HG02759 (cell line): ENCODE measurements at regions not wholly inside any gene's neighbourhood (a gene's known extent, or its start where the extent isn't known, plus 50 kb on each side); places are given as distances from the start of the nearest gene placed in this dataset.
"Not testable (repeated sequence)": the region's sequence is repeated elsewhere in the genome, so short reads cannot be mapped to it uniquely, and the experiment has no call there.

Experiments
- ATAC-seq: cut with Tn5 transposase; IDR thresholded peaks from one replicate; pipeline ENCODE4 v1.9.1; 2021; ENCODE audit warnings: mild to moderate bottlenecking, moderate library complexity; ENCODE audit not compliant: unreplicated experiment

DNA sequence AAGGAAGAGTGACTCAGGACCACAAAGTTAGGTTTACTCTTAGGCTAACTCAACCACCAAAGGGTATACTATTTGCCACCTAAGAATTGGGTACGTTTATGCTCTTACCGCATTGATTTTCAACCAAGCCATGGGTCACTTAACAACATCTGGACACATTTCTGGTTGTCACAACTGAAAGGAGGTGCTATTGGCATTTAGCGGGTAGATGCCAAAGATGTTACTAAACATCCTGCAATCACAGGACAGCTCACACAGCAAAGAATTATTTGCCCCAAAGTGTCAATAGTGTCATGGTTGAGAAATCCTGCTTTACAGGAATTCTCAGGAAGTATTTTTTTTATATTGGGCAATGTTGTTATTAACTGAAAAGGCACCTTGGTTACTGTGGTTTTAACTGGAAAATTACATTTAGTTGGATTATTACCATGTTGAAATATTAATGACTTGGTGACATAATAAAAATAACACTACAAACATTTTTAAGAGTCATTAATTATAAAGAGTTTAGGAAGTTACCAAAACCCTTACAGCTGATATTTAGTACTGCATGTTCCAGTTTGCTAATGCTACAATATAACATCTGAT is 185.0 kb upstream of the TMEM196 start:
- ATAC-seq, result no peak

DNA sequence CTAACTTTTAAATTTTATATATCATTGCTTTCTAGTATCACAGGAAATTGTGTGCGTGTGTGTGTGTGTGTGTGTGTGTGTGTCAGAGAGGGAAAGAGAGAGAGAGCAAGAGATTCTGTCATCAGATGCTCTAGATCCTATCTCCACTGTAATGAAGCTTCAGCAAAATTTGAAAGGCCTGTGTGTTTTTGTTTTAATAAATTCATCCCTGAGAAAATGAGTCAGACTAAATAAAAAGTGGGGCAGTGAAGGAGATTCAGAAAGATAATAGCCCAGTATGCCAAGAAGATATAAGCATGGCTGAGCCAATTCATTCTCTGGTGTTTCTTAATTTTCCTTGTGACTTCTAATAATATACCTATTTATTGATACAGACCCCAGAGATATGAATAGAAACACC is 184.2 kb upstream of the TMEM196 start:
- ATAC-seq, result no peak

DNA sequence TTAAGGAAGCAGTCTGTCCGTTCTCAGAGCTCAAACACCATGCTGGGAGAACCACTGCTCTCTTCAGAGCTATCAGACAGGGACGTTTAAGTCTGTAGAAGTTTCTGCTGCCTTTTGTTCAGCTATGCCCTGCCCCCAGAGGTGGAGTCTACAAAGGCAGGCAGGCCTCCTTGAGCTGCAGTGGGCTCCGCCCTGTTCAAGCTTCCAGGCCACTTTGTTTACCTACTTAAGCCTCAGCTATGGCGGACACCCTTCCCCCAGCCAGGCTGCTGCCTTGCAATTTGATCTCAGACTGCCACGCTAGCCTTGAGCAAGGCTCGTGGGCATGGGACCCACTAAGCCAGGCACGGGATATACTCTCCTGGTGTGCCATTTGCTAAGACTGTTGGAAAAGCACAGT is 180.7 kb upstream of the TMEM196 start:
- not testable (repeated sequence) for ATAC-seq

DNA sequence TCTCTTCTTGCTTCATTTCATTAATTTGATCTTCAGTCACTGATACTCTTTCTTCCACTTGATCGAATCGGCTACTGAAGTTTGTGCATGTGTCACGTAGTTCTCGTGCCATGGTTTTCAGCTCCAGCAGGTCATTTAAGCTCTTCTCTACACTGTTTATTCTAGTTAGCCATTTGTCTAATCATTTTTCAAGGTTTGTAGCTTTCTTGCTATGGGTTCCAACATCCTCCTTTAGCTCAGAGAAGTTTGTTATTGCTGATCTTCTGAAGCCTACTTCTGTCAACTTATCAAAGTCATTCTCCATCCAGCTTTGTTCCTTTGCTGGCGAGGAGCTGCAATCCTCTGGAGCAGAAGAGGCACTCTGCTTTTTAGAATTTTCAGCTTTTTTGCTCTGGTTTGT is 180.0 kb upstream of the TMEM196 start:
- not testable (repeated sequence) for ATAC-seq

DNA sequence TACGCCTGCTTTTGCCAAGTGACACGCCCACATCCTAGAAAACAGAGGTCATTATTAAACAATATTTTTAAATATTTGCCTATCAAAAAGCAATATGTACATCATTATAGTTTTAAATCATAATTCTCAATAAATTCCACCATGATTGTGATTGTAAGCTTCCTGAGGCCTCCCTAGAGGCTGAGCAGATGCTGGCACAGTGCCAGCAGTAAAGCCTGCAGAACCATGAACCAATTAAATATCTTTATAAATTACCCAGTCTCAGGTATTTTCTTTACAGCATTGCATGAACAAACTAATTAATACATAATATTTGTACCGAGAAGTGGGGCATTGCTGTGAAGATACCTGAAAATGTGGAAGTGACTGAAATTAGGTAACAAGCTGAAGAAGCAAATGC is 174.7 kb upstream of the TMEM196 start:
- no peak for ATAC-seq

DNA sequence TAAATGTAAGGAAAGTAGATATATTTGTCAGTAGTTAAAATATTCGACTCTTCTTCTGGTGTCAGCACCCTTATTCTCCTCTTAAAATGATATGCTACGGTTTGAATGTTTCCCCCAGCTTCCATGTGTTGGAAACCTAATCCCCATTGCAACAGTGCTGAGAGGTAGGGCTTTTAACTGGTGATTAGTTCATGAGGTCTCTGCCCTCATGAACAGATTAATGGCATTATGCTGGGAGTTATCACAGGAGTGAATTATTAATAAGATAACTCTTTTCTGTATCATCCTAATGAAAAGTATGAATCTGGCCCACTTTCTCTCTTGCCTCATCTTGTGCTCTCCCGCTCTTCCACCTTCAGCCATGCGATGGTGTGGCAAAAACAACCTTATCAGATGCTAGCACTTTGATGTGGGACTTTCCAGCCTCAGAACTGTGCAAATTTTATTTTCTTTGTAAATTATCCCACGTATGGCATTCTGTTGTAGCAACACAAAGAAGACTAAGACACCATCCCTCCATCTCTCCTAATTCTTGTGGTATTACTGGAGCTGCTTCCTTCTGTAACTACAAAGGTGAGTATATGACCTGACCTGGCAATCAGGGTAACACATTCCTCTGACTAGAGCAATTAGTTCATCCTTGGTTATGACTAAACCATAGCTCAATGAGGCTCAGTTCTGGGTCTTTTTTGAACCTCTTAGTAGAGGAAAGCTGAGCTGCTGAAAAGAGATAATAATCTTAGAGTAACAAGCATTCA is 171.1 kb upstream of the TMEM196 start:
- no peak for ATAC-seq

DNA sequence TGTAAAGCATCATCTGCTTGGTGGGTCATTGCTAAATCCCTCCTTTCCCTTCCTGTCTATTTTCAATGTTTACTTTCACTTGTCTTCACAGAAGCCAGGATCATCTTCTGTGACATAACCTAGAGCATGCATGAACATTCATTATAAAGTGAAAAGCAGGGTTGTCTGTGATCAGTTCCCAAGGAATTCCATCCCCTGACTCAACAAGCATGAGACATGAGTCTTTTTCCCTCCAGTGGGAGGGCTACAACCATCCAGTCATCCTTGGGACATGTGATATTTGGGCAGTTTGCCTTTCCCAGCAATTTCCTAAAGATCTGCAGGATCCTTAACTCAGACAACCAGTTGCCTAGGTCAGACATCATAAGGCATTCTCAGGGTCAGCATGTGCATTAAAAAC is 166.3 kb upstream of the TMEM196 start:
- ATAC-seq, result no peak

DNA sequence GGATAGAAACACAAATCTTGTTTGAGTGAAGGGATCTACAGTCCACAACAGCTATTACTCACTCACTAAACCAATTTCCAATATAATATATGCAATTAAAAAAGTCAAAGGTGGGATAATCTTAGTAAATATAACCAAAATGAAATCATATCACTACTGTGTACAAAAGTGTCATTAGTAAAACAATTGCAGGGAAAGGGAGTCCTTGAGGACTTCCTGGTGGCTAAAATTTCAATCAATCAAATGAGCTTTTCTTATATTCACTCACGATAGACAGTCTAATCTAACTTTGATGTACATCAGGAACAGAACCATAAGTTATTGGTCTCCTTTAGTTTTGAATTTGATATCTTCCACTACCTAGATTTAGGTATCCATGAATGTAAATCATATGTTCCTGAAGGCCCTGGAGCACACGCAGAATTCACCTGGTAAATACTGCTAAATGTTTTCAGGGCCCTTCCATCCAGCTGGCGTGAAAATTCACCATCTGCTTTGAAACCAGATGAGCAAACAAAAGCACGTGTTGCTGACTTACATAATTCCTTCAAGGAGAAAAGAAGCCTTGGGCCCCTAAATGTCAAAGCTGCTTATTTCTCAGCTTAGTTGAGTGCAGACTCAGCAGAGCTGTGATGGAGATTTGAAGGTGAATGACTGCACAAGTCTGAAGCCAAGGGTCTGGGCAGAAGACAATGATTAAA is 159.3 kb upstream of the TMEM196 start:
- no peak for ATAC-seq

DNA sequence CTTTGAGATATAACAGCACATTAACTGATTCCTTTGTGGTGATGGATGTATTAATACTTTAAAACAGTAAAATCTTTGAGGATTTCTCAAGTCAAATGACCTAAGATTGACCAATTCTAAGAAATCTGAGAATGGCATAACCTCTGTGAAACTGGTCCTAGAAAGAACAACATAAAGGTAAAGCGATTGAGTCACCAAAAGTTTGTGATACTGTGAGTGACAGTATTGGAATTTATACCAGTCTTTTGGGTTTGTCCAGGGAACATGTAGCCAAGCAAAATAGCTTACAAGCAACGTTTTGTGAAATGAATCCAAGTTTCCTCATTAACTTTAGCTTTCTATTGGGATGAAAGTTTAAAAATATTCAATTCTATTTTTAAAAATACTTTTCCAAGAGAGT is 157.4 kb upstream of the TMEM196 start:
- ATAC-seq, result no peak

DNA sequence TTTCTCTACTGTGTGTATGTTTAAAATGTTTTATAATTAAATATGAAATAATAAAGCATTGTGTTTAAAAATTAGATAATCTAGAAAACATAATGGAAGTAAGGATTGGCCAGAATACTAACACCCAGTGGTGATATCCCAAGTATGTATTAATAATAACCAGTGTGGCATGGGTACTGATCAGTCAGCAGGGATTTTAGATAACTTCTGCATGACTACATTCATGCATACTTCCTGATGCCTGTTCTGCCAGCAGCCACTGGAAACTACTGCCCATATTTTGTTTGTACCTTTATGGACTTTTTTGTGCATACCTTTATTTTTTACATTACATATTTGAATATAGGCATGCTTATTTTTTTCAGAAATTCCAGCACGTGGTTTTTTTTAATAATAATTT is 156.6 kb upstream of the TMEM196 start:
- ATAC-seq, result no peak

DNA sequence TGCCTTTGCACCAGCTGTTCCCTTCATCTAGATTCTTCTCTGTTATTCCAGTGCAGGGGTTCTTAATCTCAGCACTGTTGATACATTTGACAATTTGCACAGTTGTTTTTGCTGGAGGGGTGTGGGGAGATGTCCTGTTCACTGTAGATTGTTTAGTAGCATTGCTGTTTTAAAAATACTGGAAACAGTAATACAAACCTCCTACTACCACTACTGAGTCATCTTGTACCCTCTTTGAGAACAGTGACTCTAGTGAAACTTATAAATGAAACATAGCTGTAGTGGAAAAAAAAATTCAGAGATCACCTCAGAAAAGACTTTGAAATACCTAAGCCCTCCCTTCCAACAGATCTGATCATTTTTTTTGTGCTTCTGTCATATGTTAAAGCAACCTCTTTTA is 154.8 kb upstream of the TMEM196 start:
- peak; percentile 83 for ATAC-seq

DNA sequence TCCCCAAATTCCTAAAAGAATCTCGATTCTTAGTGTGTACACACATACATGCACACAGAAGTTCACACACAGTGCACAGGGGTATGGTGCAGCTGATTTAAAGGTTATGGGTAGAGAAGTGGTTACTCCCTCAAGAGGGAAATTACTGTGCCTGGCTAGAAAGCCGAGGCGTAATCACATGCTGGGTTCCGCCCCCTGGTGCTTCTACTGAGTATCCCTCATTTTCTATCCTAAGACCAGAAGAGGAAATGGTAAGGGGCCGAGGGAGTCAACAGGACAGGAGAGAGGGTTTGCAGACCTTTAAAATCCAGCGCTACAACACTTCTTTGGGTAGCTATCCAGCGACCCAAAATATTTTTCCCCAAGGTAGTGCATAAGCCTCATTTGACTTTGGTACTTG is 147.3 kb upstream of the TMEM196 start:
- no peak for ATAC-seq

DNA sequence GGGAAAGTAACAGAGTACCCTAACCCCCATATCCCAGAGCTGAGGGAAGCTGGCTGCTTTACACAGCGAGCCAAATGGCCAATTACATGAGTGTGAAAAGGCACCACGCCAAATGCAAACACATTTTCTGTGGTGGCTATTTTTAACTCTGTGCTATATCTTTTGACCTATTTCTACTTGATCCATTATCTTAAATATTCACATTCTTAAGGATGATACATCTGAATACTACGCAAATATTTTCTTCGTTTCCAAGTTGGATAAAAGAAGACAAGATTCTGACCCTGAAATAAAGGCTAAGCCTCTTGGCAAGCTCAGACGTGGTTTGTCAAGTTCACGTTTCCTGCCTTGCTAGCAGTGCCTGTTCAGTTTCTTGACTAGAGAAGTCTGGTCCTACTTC is 146.7 kb upstream of the TMEM196 start:
- no peak for ATAC-seq

DNA sequence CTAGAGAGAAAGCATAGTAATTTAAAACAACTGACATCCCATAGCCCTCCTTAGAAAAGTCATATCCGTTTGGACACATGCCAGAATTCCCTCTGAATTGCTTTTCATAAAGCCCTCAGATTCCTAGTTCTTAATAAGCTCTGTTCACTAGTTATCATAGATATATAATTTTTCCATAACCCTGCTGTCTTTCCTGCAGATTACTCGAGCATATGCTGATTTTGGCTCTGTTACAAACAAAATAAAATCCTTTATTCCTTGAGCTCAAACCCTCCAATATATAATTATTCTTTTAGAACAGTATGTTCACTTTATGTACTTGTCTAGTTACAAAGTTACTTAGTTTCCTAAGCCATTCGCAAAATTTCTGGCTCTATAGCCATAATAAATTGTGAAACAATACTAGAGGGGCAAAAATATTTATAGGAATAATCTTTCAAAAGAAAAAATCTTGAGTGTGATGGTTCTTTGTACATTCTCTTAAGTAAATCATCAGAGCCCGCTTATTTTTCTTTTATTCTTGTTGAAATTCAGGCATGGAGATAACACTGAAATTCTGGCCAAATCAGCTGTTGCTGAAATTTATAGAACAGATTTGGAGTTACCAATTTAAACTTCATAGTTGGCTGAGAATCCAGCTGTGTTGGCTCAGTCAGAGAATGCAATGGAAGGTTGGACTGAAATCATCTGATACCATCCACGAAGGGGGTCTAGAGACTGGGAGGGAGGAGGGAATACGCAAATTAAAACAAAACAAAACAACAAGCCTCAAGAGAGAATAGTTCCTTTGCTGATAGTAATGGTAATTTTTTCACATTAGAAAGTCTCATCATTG is 146.1 kb upstream of the TMEM196 start:
- ATAC-seq, result no peak

DNA sequence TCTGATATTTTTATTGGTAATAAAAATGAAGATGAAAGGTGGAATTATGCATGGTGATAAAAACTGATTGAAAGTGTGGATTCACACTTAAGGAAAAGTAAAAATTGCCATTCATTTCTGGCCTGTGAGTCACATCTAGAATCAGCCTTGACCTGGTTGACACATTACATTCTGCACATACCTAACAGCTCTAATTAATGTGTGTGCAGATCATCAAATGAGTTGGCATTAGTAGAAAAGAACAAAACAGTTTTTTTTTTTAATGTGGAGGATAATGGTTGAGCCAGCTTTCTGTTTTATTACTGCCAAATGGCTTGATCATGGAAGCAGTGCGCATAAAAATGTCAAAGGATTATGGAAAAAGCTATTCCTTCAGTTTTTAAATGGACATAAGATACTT is 142.6 kb upstream of the TMEM196 start:
- no peak for ATAC-seq

DNA sequence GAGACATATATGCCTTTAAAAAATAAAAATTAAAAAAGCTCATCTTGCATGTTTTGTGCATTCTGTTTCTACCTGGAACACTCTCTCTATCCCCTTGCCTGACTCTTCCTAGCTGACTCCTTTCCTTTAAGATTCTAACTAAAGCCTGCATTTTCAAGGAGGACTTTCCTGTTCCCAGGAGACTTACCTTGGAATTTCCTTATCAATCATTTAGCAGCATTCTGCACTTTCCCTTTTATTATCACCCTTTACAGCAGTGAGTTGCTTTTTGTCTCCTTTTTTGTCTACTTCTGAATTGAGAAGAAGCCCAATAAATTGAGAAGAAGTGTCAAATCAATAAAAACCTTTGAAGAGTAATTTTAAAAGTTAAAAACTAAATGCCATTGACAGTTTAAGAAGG is 142.2 kb upstream of the TMEM196 start:
- ATAC-seq, result no peak

DNA sequence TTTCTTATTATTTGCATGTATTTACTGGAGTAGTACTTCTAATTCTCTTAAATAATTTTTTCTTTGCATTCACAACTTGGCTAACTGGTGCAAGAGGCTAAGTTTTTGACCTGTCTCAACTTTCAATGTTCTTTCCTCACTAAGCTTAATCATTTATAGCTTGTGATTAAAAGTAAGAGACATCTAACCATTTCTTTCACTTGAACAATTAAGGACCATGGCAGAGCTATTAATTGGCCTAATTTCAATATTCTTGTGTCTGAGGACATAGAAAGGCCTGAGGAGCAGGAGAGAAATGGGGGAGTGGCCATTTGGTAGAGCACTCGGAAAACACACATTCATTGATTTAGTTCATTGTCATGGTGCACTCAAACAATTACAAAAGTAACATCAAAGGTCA is 141.4 kb upstream of the TMEM196 start:
- no peak for ATAC-seq

DNA sequence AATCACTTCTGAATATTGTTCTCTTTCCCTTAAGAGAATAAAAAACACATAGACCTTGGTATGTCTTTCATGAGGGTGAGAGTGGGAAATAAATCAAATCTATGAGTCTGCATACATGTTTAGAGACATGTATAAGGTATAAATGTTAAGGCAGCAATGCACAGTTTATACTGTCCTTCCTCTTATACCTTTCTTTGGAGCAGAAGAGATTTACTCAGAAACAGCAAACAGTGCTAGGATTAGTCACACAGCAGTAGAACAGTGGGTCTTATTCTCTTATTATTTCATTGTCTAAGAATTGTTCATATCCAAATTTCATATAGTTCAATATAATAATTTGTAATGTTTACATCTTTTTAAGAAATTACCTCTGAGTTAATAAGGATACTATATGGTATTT is 126.7 kb upstream of the TMEM196 start:
- ATAC-seq, result no peak

DNA sequence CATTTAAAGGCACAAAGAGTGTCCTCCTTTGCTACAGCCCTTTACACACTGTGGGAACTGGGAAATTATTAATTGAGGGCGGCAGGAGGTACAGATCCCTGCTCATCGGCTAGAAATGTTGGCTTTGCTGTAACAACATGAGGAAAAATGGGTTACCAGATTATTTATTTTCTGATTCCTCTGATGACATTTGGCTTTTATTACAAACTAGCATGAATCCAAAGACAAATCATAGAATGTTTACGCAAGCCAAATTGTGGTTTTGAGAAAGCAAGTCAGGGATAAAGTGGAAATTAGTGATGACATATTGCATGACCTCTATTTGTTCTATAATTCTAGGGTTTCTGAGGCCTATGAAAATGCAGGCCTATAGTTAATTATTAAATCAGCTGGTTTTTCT is 126.1 kb upstream of the TMEM196 start:
- no peak for ATAC-seq

DNA sequence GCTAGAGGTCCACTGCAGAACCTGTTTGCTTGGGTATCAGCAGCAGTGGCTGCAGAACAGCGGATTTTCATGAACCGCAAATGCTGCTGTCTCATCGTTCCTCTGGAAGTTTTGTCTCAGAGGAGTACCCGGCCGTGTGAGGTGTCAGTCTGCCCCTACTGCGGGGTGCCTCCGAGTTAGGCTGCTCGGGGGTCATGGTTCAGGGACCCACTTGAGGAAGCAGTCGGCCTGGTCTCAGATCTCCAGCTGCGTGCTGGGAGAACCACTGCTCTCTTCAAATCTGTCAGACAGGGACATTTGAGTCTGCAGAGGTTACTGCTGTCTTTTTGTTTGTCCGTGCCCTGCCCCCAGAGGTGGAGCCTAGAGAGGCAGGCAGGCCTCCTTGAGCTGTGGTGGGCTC is 109.5 kb upstream of the TMEM196 start:
- ATAC-seq, result not testable (repeated sequence)

DNA sequence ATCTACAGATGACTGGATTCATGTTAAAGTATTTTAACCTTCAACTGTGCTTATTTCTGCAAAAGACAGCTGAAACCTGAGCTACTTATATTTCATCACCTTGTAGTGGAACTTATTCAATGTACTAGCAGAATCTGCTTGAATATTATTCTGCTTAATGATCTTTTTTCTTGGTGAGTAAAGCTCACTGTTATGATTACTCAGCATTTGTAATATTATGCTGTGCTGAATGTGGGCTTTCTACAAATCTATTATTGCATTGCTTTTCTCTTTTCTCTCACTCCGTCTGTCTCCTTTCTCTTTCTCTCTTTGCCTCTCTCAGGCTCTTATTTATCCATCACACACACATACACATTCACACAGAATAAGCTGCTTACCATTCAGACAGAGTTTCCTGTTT is 98.7 kb upstream of the TMEM196 start:
- no peak for ATAC-seq
